ENCODE measurements at regions not wholly inside any gene's neighbourhood (a gene's known extent, or its start where the extent isn't known, plus 50 kb on each side); places are given as distances from the start of the nearest gene placed in this dataset.

DNA sequence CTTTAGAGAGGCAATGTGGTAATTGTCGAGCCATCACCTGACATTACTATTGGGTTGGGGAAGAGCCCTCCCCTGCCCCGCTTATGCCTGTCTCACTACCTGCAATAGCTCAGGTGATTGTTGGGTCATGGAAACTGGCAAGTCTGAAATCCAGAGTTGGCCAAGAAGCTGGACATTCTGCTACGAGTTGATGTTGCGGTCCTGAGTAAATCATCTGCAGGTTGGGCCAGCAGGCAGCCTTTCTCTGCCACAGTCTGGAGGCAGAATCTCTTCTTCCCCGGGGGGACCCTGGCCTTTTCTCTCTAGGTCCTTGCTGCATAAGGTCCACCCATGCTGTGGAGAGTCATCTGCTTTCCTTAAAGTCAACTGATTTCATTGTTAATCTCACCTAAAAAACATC is 142.4 kb downstream of the THBS2 start:
- TF ChIP-seq POLR2A (IDR thresholded peaks at IDR 0.05) = no peak
- TF ChIP-seq, protein P1, sequence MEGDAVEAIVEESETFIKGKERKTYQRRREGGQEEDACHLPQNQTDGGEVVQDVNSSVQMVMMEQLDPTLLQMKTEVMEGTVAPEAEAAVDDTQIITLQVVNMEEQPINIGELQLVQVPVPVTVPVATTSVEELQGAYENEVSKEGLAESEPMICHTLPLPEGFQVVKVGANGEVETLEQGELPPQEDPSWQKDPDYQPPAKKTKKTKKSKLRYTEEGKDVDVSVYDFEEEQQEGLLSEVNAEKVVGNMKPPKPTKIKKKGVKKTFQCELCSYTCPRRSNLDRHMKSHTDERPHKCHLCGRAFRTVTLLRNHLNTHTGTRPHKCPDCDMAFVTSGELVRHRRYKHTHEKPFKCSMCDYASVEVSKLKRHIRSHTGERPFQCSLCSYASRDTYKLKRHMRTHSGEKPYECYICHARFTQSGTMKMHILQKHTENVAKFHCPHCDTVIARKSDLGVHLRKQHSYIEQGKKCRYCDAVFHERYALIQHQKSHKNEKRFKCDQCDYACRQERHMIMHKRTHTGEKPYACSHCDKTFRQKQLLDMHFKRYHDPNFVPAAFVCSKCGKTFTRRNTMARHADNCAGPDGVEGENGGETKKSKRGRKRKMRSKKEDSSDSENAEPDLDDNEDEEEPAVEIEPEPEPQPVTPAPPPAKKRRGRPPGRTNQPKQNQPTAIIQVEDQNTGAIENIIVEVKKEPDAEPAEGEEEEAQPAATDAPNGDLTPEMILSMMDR (IDR thresholded peaks at IDR 0.05) = no peak
